NCI-H69 (cell line): ENCODE measurements at regions not wholly inside any gene's neighbourhood (a gene's known extent, or its start where the extent isn't known, plus 50 kb on each side); places are given as distances from the start of the nearest gene placed in this dataset.

Experiments used
- DNase-seq: peaks from one replicate; lab custom pipeline; 2025; lab: John Stamatoyannopoulos, UW

DNA sequence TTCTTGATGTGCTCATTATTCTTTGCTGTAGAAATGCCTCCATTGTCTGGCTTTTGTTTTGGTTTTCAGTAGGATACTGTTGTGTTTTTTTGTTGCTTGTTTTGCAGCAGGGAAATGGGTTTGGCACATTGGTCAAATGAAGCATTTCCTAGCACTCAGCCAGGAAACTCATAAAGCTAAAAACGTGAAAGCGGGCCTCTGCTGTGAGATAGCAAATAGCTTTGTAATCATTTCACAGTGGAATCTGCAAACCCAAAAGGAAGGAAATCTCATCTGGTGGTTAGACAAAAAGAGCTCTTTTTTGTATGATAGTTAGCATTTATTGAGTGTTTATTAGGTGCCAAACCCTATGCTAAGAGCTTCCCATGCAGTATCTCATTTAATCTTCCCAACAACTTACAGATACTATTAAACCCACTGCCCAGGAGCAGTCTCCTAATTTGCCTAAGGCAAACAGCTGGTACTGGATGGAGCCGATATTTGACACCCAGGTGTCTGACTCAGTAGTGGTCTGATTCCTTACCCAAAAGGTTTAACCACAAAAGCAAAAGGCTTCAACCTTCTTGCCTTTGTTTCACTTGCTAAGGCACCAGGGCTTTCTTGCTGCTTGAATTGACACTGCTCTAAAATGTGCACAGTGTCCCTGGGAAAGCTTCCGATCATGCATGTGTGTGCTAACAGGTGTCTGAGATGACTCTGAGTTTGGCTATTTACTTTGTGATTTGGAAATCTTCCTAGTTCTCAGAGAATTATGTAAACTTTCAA is 527.9 kb upstream of the MDFIC2 start:
- peak; percentile 18 for DNase-seq

DNA sequence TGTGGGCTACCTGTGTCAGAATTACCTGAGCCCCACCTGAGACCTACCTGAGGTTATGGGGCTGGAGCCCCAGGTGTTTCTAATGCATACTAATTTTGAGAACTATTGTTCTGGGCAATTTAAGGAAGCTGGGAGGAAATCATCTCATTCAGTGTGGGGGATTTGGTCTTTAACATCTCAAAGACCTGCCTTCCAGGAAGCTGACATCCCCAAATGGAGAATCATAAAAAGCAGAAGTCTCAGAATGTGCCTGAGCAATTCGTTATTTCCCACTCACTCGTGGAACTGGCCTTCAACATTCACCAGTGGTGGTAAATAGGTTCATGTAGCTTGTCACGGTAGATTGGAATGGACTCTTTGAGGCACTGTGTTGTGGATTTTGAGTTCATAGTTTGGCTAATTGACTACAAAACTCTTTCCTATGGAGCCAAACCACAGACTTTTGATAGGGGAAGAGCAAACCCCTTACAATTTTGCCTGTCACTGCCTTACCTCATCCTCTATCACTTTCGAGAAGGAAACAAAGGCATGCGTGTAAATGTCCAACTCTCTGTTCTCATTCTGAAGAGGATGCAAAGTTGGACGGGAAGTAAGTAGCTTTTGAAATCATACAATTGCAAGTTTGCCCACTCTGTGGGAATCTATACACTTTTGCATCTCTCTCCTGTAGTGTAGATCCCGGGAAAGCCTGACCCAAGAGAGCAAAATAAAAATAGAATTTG is 521.0 kb upstream of the MDFIC2 start:
- peak; percentile 50 for DNase-seq

DNA sequence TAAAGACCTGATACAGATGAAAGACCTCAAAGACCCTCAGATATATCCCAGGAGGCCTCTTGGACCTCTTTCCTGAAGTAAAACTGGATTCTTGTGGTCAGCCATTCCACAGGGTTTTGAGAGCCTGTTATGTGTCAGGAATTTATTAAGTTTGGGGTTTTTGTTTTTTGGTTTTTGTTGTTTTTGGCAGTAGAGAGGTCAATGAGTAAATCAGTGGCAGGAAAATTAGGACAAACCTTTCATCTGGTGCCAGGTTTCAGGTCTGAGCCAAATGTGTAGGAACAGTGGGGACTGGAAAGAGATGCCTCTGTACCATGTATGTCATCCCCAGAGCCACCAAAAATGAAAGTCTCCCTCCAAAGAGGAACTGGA is 520.4 kb upstream of the MDFIC2 start:
- no peak for DNase-seq

DNA sequence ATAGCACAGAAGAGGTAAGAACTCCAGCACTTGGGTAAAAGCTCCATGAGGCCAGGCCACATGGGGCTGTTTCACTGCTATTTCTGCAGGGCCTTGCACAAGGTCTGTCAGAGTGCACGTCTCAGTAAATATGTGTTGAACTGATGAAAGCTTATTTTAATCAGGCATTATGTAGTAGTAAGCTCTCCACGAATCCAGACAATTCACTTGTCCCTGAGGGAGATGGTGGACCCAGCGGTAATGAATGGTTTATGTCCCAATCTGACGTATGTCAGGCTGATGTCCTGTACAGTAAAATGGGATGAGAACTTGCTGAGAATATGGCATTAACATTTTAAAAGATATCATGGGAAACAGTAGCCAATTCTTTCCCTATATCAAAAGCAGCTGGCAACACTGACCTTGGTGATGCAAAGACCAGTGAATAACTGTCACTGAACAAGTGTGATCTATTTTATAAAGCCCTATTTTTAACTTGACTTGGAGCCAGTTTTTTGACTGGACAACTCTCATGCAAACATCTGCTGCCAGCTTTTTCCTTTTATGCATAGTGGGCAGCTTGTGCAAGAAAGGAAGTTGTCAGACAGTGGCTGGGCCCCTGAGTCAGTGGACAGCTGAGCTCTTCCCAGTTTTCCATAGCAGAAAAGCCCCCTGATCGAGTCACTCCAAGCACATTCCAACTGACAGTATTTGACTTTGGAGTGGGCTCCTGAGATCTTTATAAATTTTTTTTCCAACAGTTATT is 519.8 kb upstream of the MDFIC2 start:
- peak; percentile 29 for DNase-seq

DNA sequence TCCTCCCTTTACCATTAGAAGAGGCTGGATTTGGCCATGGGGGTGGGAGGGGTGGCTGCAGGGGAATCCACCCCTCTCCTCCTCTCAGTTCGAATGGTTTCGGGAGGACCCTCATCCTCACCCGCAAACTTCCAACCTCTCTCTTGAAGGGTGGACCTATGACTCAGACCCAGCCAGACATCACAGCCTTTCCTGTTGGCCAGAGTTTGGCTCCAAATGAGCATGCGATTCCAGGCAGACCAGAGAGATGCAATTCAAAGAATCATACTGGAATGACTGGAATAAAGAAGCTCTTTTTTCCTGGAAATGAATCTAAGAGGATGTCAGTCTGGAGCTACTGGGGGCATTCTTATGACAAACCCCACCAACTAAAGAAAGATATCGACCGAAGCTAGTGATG is 516.7 kb upstream of the MDFIC2 start:
- DNase-seq, result no peak

DNA sequence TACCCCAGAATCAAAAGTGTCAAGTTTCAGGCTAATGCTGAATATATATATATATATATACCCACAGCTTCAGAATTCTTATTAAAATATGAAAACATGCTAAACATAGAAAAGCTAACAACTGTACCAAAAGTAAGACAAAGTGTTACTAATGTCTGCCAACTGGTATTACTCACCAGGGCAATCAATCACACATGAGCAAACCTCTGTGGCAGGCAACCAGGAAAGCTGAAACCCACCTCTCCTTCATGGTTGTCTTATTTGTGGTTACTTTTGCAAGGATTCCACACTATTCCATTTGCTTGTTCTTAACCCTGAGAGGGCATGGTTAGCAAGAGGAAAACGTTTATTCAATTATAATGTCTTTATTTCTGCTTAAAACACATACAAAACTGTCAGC is 512.3 kb upstream of the MDFIC2 start:
- peak; percentile 43 for DNase-seq

DNA sequence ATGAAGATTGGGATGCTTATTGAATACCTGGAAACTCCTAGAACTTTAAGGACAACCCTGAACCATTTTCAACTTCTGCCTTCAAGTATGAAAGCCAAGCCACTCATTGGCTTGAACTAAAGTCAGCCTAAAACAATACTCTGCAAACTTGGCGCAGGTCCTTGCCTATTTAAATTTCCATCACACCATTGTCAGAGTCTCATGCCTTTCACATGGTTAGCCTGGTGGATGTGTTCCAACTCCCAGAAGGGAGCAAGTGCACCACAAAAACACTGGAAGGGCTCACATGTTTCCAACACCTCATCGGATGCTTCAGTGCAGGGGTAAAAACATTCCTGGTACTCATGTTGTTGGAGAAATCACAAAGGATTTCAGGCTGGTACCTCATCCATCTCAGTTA is 511.6 kb upstream of the MDFIC2 start:
- peak; percentile 37 for DNase-seq

DNA sequence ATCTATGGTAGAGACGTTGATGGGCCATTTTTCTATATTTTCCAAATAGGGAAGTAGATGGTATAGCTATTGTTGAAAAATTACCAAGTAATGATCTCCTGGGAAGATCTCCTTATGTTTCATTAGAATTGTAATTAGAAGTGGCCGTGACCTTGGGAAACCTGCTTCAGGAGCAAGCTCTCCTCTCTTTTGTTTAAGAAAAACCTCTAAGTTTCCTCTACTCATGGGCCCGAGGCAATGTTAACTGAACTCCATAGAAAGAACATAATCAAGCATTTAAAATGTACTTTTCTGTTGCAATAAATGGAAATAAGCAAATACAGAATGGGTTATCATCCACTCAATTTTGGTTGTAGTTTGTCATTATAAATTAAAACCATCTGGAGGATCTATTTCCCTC is 511.2 kb upstream of the MDFIC2 start:
- DNase-seq, result peak; percentile 29

DNA sequence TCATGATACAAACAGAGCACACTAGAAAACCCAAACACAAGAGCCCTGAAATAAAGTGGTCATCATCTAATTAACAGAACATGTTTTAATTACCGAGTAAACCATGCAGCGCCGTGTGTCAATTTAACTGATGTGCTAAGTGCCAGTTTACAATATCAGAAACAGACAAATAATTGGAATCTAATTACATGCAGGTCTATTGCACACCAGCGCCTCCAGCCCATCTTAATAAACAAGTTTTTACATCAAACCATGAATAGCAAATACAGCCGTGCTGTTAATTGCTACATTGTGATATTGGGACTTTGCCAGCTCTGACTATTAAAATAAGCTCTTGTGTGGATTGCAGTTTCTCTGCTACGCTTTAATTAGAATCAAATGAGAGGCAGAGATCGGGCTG is 510.2 kb upstream of the MDFIC2 start:
- DNase-seq, result peak; percentile 90

DNA sequence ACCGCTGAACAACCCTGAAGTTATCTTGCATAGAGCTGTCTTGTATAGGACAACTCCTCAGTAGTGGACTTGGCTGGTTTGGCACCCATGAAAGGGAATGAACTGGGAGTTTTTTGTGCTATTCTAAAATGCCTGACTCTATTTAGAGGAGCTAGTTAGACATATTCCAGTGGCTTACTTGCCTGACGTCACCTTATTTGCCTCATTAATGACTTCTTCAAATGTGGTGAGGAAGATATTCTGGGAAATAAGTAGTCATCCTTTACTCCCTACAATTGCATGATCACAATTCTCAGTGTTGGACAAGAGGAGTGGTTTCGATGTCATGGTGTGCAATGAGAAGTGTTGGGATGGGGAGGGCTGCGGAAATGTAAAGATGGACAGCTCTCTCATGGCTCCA is 509.2 kb upstream of the MDFIC2 start:
- no peak for DNase-seq

DNA sequence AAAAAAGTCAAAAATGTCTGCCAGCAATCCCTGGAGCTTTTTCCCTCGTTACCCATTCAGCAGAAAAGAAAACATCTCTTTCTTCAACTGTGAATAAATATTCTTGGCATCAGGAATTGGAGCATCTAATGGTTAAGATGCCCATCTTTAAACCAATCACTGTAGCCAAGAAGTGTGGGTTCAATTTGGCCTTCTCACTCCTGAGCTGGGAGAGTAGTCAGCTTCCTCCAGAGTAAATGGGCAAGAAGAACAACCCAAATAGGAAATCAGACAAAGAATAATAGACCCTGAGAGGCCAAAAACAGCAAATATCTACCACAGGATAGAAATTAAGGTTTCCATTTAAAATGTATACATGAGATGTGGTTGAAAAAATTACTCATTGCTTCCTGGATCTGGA is 508.0 kb upstream of the MDFIC2 start:
- no peak for DNase-seq

DNA sequence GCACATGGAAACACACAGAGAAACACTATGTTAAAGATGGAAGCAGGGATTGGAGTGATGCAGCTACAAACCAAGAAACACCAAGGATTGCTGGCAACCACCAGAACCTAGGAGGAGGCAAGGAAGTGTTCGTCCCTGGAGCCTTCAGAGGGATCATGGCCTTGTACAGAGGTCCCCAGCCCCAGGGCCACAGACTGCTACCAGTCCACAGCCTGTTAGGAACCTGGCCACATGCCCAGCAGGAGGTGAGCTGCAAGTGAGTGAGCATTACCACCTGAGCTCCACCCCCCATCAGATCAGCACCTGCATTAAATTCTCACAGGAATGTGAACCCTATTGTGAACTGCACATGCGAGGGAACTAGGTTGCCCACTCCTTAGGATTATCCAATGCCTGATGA is 505.7 kb upstream of the MDFIC2 start:
- no peak for DNase-seq

DNA sequence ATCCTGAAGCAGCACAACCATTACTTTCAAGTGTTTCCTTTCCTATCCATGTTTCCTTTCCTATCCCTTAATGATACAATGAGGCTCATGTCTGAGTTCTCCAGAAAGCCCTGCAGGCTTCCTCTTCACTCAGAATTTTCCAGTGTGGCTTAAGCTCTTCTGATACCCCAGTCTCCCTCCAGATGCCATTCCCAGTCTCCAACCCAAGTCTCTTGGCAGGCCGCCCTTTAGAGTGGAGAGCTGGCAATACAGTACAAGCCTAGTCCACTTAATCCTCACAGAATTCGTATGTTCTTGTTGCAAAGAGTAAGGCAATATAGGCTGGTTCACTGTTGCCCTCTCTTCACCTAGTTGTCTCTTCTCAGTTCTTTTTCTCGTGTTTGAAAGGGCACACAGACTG is 503.9 kb upstream of the MDFIC2 start:
- no peak for DNase-seq

DNA sequence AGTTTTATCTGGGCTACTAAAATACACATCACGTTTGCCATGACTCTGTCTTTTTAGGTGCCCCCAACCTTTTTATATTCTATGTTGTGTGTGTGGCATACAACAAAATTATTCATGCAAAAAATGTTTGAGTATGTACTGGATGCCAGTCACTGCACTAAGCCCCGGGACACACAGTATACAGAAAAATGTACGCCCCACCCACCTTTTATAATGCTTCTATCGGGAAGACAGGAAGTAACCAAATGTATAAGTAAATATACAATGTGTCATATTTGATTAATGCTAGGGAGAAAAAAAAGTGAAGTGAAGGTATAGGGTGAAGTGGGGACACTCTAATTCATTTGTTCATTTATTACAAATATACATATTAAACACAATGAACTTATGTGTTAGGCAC is 503.4 kb upstream of the MDFIC2 start:
- DNase-seq, result peak; percentile 6

DNA sequence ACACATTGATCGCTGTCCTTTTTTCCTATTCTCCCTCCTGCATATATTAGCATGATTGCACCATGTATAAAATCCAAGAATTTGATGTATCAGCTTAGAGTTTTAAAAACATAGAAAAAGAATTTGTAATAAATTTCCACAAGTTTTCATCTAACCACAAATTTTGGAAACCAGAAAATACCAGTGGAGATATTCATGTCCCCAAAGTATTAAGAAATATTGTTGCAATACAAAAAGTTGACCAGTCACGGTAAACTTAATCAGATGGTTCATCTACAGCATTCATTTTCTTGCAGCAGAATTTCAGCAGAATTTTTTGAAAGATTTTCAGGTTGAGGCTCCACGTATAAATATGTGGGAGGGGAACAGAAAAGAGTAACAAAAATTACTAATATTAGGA is 500.9 kb upstream of the MDFIC2 start:
- DNase-seq, result no peak

DNA sequence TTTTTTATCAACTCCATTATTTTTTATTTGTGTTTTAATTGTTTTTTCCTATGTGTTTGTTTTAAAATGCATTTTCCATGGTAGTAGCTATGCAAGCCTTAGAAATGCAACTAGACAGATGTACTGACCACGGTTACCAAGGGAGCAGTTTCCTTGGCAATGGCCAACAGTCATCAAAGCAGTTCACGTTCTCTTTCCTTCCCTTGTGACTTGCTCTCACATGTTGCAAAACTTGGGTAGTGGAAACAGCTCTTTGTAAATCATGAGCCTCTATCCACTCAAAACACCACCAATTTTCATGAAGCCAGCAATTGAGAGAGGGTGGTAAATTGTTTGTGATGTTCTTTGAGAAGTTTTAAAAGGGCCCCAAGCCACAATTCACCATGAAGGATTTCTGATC is 499.4 kb upstream of the MDFIC2 start:
- DNase-seq, result peak; percentile 4

DNA sequence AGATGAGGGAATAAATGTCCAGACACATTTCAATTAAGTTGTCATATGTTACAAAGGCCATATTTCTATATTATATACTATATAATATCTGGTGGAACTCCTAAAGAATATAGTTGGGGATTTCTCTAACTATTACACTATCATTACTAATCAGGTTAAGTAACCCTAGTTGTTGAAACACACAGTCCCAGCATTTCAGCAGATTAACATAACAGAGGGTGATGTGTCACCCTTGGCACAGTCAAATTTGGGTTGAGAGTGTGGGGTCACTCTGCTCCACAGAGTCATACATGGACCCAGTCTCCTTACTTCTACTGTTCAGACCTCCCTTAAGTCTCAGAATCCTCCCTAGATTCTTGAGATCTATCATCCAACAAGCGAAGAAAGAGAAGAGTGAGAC is 496.4 kb upstream of the MDFIC2 start:
- DNase-seq, result no peak

DNA sequence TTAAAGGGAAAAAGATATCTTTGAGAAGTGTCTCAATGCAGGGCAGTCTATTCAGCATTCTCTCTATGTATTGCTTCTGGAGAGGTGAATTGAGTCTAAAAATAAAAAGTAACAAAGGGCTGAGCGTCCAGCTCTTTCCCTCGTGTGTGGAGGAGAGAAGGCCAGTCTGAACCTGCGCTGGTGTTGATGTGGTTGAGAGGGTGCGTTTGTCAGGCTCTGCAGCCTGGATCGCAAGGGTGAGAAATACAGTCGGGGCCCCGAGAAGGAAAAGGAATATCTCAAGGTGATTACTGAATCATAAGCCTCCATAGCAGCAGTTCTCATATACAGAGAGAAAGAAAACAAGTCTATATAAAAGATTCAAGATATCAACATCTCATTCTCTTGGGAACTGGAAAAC is 494.1 kb upstream of the MDFIC2 start:
- DNase-seq, result no peak

DNA sequence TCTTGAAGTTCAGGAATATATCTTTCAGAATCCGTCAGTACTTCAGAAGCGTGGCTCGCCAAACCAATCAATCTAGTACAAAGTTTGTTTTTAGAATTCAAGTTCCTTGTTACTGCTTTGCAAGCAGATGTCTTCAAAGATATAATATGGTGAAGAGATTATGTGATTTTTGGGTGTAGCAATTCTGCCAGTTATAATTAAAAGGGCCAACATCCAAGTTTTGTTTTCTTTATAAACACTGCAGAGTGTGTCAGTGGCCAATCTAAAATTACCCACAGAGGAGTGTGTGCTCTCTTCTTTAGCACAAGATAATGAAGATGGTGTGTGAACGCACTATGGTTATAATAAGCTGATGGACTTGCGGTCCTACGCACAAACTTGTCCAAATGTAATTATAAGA is 493.6 kb upstream of the MDFIC2 start:
- DNase-seq, result no peak

DNA sequence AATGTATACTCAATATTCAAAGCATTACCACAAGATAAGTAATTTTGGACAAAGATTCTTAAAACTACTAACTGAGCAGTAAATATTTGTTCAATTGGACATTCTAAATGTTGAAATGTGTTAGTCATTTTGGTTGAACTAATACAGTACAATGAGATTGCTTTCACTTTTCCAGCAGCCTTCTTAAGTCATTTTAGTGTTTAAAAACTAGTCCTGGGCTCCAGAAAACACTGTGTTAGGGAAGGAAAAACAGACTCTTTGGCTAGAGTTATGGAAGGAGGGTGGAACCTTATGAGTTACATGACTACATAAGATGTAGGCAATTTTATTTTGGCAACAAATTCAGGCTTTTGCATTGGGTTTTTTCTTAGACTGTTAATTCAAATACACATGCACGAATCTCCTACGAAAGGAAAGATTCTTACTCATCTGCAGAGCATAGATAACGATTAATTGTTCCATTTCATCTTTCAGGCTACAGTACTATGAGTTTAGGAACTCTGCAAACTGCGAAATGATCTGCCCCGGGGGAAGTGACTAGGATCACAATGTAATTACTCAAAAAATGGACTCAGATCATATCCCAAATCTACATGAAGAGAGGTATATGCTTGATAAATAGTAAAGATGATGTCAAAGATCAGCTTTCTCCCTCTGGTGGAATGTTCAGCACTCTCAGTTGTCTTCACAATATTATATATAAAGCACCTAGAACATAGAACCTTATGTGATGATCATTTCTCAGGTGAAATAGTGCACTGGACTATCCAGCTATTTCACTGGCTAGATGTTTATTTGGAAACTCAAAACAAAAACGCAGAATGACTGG is 492.8 kb upstream of the MDFIC2 start:
- DNase-seq, result no peak

DNA sequence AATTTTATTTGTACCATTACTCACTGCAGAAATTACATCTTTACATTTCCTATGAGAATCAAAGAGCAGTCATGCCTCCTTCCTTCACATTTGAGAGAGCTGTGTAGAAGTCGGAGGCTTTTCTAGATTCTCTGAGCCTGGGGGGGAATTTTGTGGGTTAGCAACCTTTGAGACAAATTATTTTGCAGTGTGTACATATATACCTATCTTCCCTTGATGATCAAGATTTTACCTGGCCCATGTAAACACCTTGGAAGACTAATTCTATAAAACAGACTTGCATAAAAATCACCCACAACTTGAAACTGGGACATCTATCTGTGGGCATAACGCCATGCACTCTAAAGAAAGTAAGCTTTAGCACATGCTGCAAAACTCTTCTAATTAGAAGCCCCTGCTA is 491.5 kb upstream of the MDFIC2 start:
- DNase-seq, result no peak

DNA sequence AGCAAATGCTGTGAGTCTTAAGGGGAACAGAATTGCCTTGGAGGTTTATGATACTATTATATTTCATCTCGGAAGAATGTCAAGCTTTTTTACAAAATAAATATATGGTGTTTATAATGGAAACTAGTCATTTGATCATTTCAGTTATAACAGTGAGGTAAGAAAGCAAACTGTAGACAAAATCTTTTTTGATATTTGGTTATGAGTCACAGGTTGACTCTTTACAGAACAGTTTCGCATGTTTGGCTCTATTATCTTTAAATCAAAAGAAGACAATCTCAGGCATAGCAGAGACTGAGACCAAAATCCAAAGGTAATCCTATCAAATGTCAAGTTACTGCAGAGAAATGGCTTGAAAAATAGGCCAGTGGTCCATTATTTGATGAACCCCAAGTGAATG is 490.9 kb upstream of the MDFIC2 start:
- no peak for DNase-seq
